H1 (cell line): ENCODE measurements at regions not wholly inside any gene's neighbourhood (a gene's known extent, or its start where the extent isn't known, plus 50 kb on each side); places are given as distances from the start of the nearest gene placed in this dataset.

Experiments used
- CHD2 ChIP-seq: IDR thresholded peaks from 2 replicates; pipeline ENCODE4 v1.6.1; 2012; ENCODE audit warnings: low read length, improper control_type of control experiment
- KDM1A ChIP-seq: fragments of 200-600, 300-600 bp; sonication (generic); IDR thresholded peaks from 2 replicates; pipeline ENCODE4 v1.7.1; 2016; ENCODE audit warnings: mild to moderate bottlenecking, low read length, borderline replicate concordance
- NANOG ChIP-seq: IDR thresholded peaks from 2 replicates; pipeline ENCODE4 v1.6.1; 2011; ENCODE audit warnings: low read length, low read depth, mild to moderate bottlenecking, inconsistent platforms; ENCODE audit not compliant: insufficient read depth, poor library complexity, severe bottlenecking
- PHF8 ChIP-seq: fragments of 200-600 bp; sonication (generic); conservative IDR thresholded peaks from 2 replicates; pipeline ENCODE4 v1.7.1; 2012; ENCODE audit warnings: low read depth, mild to moderate bottlenecking, inconsistent platforms, low read length, moderate library complexity
- TF ChIP-seq, protein P1 (sequence below): IDR thresholded peaks from 2 replicates; pipeline ENCODE4 v1.6.1; 2012; ENCODE audit warnings: inconsistent platforms
- TF ChIP-seq, protein P2 (sequence below), 3 experiments: IDR thresholded peaks; 1 replicate in 2 of 3; 2 replicates in 1 of 3; pipeline versions ENCODE4 v1.5.1 to v1.6.1; 2011; ENCODE audit warnings: low read length in 3 of 3, mild to moderate bottlenecking in 3 of 3, inconsistent platforms in 2 of 3, low read depth in 1 of 3, moderate library complexity in 1 of 3; ENCODE audit not compliant: insufficient read depth in 1 of 3; ENCODE audit errors: control extremely low read depth in 1 of 3

- TF ChIP-seq KDM1A (no peak), NANOG (no peak), CHD2 (no peak), PHF8 (no peak)
- TF ChIP-seq, protein P1, sequence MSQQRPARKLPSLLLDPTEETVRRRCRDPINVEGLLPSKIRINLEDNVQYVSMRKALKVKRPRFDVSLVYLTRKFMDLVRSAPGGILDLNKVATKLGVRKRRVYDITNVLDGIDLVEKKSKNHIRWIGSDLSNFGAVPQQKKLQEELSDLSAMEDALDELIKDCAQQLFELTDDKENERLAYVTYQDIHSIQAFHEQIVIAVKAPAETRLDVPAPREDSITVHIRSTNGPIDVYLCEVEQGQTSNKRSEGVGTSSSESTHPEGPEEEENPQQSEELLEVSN: no peak
- TF ChIP-seq, protein P2, sequence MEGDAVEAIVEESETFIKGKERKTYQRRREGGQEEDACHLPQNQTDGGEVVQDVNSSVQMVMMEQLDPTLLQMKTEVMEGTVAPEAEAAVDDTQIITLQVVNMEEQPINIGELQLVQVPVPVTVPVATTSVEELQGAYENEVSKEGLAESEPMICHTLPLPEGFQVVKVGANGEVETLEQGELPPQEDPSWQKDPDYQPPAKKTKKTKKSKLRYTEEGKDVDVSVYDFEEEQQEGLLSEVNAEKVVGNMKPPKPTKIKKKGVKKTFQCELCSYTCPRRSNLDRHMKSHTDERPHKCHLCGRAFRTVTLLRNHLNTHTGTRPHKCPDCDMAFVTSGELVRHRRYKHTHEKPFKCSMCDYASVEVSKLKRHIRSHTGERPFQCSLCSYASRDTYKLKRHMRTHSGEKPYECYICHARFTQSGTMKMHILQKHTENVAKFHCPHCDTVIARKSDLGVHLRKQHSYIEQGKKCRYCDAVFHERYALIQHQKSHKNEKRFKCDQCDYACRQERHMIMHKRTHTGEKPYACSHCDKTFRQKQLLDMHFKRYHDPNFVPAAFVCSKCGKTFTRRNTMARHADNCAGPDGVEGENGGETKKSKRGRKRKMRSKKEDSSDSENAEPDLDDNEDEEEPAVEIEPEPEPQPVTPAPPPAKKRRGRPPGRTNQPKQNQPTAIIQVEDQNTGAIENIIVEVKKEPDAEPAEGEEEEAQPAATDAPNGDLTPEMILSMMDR (IDR thresholded peaks at IDR 0.05; ENCODE audit: control extremely low read depth in 1 of 3, insufficient read depth in 1 of 3, low read depth in 1 of 3, low read length in 3 of 3): no peak
Measured at GRCh38 chr20:43804781-43805180, 78.0 kb upstream of the GTSF1L start (continued).
